Endothelial cell of umbilical vein (primary cell): ENCODE measurements at regions not wholly inside any gene's neighbourhood (a gene's known extent, or its start where the extent isn't known, plus 50 kb on each side); places are given as distances from the start of the nearest gene placed in this dataset.
A peak's percentile ranks its signal among the peaks of the same experiment; 100 is the strongest.

Source experiments
- BruUV-seq: library from RNA; stranded (reverse); fragments of 400-500 nt; replicated peaks from 2 replicates; lab custom pipeline; 2021; lab: Mats Ljungman, UMichigan
- CTCF ChIA-PET: fragments of 300-600, 350-600 bp; sonication (Branson Sonifier 250); formaldehyde crosslinking; loops from one replicate; lab custom pipeline; 2021; ENCODE audit warnings: antibody characterized with exemption, inconsistent platforms; lab: Charles Lee
- POLR2A ChIA-PET: fragments of 300-600, 350-600 bp; sonication (Branson Sonifier 250); formaldehyde crosslinking; loops from one replicate; lab custom pipeline; 2021; ENCODE audit warnings: antibody characterized with exemption, inconsistent platforms; lab: Charles Lee
- DNase-seq: peaks from one replicate; pipeline ENCODE4 v3.0.0-alpha.2; 2011; ENCODE audit warnings: low read depth, low spot score
- FAIRE-seq: peaks from 2 replicates; lab custom pipeline; 2011; peaks lifted over from hg19 to GRCh38; lab: Jason Lieb, UNC
- H2AFZ ChIP-seq: 2 replicates; pipeline ENCODE4 v1.6.0; 2012; ENCODE audit warnings: low read depth, low read length, control low read depth, inconsistent platforms
- H3K27ac ChIP-seq: 2 replicates; pipeline ENCODE4 v1.5.1; 2011; ENCODE audit warnings: low read depth, mild to moderate bottlenecking, control low read depth, low read length, moderate library complexity; ENCODE audit not compliant: insufficient read depth
- H3K27me3 ChIP-seq, 2 experiments: 2 replicates each; pipeline versions ENCODE4 v1.6.0 to v1.6.1; 2011; ENCODE audit warnings: low read length in 2 of 2, mixed read lengths in 1 of 2; ENCODE audit not compliant: control insufficient read depth in 2 of 2, insufficient read depth in 2 of 2
- H3K36me3 ChIP-seq, 2 experiments: 2 replicates in 1 of 2; 3 replicates in 1 of 2; pipeline ENCODE4 v1.5.1; 2011; ENCODE audit warnings: low read length in 2 of 2, mild to moderate bottlenecking in 1 of 2, moderate library complexity in 1 of 2; ENCODE audit not compliant: control insufficient read depth in 2 of 2, insufficient read depth in 2 of 2; ENCODE audit errors: extremely low read depth in 1 of 2
- H3K4me1 ChIP-seq: 3 replicates; pipeline ENCODE4 v1.5.1; 2011; ENCODE audit warnings: mild to moderate bottlenecking, low read length; ENCODE audit not compliant: control insufficient read depth, insufficient read depth; ENCODE audit errors: extremely low read depth
- H3K4me2 ChIP-seq: 2 replicates; pipeline ENCODE4 v1.6.1; 2011; ENCODE audit warnings: low read length, control low read depth, mixed read lengths; ENCODE audit not compliant: insufficient read depth
- H3K4me3 ChIP-seq, 3 experiments: fragments of 200-600 bp in 1 of 3; sonication (generic), shearing (Covaris generic) in 1 of 3; replicated peaks in 1 of 3; 2 replicates each; pipeline ENCODE4 v1.5.1; 2011 to 2016; ENCODE audit warnings: control low read depth in 3 of 3, low read length in 3 of 3, mild to moderate bottlenecking in 2 of 3, inconsistent platforms in 1 of 3, low read depth in 1 of 3, moderate library complexity in 1 of 3; ENCODE audit not compliant: insufficient read depth in 1 of 3
- H3K79me2 ChIP-seq: 2 replicates; pipeline ENCODE4 v1.6.0; 2012; ENCODE audit warnings: low read length, inconsistent platforms; ENCODE audit not compliant: control insufficient read depth, insufficient read depth
- H3K9ac ChIP-seq: replicated peaks from 2 replicates; pipeline ENCODE3; 2011; ENCODE audit warnings: low read length, control low read depth; ENCODE audit not compliant: insufficient read depth; ENCODE audit errors: extremely low read depth
- H3K9me1 ChIP-seq: replicated peaks from 3 replicates; pipeline ENCODE4 v1.6.0; 2011; ENCODE audit warnings: mild to moderate bottlenecking, low read length; ENCODE audit not compliant: control insufficient read depth, insufficient read depth; ENCODE audit errors: extremely low read depth
- H3K9me3 ChIP-seq: replicated peaks from 2 replicates; pipeline ENCODE4 v1.5.1; 2012; ENCODE audit warnings: low read length, inconsistent platforms; ENCODE audit not compliant: control insufficient read depth, insufficient read depth
- H4K20me1 ChIP-seq: replicated peaks from 2 replicates; pipeline ENCODE3; 2011; ENCODE audit warnings: mild to moderate bottlenecking, low read length; ENCODE audit not compliant: control insufficient read depth, insufficient read depth; ENCODE audit errors: extremely low read depth
- CTCF ChIP-seq, 2 donors: IDR thresholded peaks; 1 replicate in 1 of 2; 2 replicates in 1 of 2; pipeline ENCODE4 v1.5.1; 2011; ENCODE audit warnings: low read length in 2 of 2, mild to moderate bottlenecking in 2 of 2, moderate library complexity in 2 of 2, control low read depth in 1 of 2, inconsistent platforms in 1 of 2, low read depth in 1 of 2; ENCODE audit not compliant: insufficient read depth in 1 of 2; ENCODE audit errors: extremely low read depth in 1 of 2
- EZH2 ChIP-seq: IDR thresholded peaks from 2 replicates; pipeline ENCODE4 v1.6.1; 2012; ENCODE audit warnings: borderline replicate concordance, low read depth, mild to moderate bottlenecking, moderate library complexity, low read length, inconsistent platforms; ENCODE audit not compliant: severe bottlenecking
- FOS ChIP-seq: IDR thresholded peaks from 2 replicates; pipeline ENCODE4 v1.6.1; 2011; ENCODE audit warnings: mild to moderate bottlenecking, low read length, moderate library complexity, borderline replicate concordance; ENCODE audit not compliant: insufficient read depth
- GATA2 ChIP-seq: IDR thresholded peaks from 2 replicates; pipeline ENCODE4 v1.7.0; 2011; ENCODE audit warnings: low read depth, mild to moderate bottlenecking, moderate library complexity, mixed read lengths, low read length; ENCODE audit not compliant: insufficient read length, insufficient read depth
- JUN ChIP-seq: IDR thresholded peaks from 2 replicates; pipeline ENCODE4 v1.6.1; 2011; ENCODE audit warnings: borderline replicate concordance, low read depth; ENCODE audit not compliant: insufficient read length, insufficient read depth
- MYC ChIP-seq: IDR thresholded peaks from one replicate; pipeline ENCODE4 v1.6.1; 2011; ENCODE audit warnings: mild to moderate bottlenecking, low read depth, low read length
- POLR2A ChIP-seq: IDR thresholded peaks from 2 replicates; pipeline ENCODE4 v1.6.1; 2012; ENCODE audit warnings: low read depth, mild to moderate bottlenecking, control low read depth, low read length
- POLR2AphosphoS5 ChIP-seq: IDR thresholded peaks from 2 replicates; pipeline ENCODE4 v1.6.1; 2012; ENCODE audit warnings: low read depth, mild to moderate bottlenecking, control low read depth, low read length, moderate library complexity; ENCODE audit not compliant: insufficient read depth
- dilution Hi-C: fragments of 300-500 bp; cut with MboI; formaldehyde crosslinking; loops from one replicate; pipeline ENCODE4 v1.15.0; 2019; ENCODE audit warnings: low sequenced_read_pairs; ENCODE audit not compliant: extremely low pct_ligation_motif_present
- intact Hi-C: fragments of 100-400 bp; cut with micrococcal nuclease; formaldehyde crosslinking; loops from one replicate; pipeline ENCODE4 v1.10.0; 2022
- TF ChIP-seq, protein P1 (sequence below): IDR thresholded peaks from 2 replicates; pipeline ENCODE4 v1.6.1; 2011; ENCODE audit not compliant: insufficient read depth, insufficient read length

GRCh38 chr13:80274643-80275042, 66.3 kb downstream of the SPRY2 start:
- Histone ChIP-seq H3K79me2 (no peaks in the 10 kb centered on the region), H3K9me1 (no peaks in the 10 kb centered on the region), H3K4me1 (peaks cover 12% of the 10 kb centered on the region), H4K20me1 (no peaks in the 10 kb centered on the region), H3K9me3 (no peaks in the 10 kb centered on the region), H3K27ac (no peak overlapping the region), H3K36me3 (no peaks in the 10 kb centered on the region), H3K4me3 (no peak overlapping the region), H3K27me3 (no peaks in the 10 kb centered on the region), H3K4me2 (no peak overlapping the region), H3K9ac (no peak overlapping the region), H2AFZ (no peak overlapping the region)
- dilution Hi-C loops (no loop called here), intact Hi-C loops (loop anchor here (5.0 kb wide), 1 partner anchor 237 kb away; no protein-coding TSS in a partner anchor)
- no peak for TF ChIP-seq POLR2AphosphoS5
- TF ChIP-seq MYC, result no peak
- TF ChIP-seq CTCF (IDR thresholded peaks at IDR 0.05; ENCODE audit: extremely low read depth in 1 of 2, insufficient read depth in 1 of 2, low read depth in 1 of 2, low read length in 2 of 2), result no peak
- no peak for TF ChIP-seq EZH2
- no peak for TF ChIP-seq POLR2A
- no peak for TF ChIP-seq GATA2
- TF ChIP-seq JUN, result no peak
- TF ChIP-seq FOS, result no peak
- TF ChIP-seq, protein P1, sequence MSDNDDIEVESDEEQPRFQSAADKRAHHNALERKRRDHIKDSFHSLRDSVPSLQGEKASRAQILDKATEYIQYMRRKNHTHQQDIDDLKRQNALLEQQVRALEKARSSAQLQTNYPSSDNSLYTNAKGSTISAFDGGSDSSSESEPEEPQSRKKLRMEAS, result no peak
- POLR2A ChIA-PET, result interaction anchor here (1.6 kb wide), 1 partner anchor 66 kb away, joined by 3 read pairs; the partner anchor contains the start of gene SPRY2
- BruUV-seq, result no TSS peak
- CTCF ChIA-PET, result interaction anchor here (1.2 to 1.4 kb wide), 2 partner anchors 9 to 67 kb away, joined by 3 to 4 read pairs; partner anchors contain the start of gene SPRY2
- FAIRE-seq, result peak; percentile 66
- peak; percentile 31 for DNase-seq
